A549 (cell line): ENCODE measurements at regions not wholly inside any gene's neighbourhood (a gene's known extent, or its start where the extent isn't known, plus 50 kb on each side); places are given as distances from the start of the nearest gene placed in this dataset.

Experiments used
- ATAC-seq, 2 experiments: fragments of 200-7000 bp in 1 of 2; fragments of >200 bp in 1 of 2; cut with Nextera tagmentation in 1 of 2; cut with Tn5 transposase in 1 of 2; 3 replicates each; pipeline versions ENCODE4 v1.8.0 to v1.9.1; 2018 to 2020; ENCODE audit warnings: mild to moderate bottlenecking in 1 of 2, moderate library complexity in 1 of 2
- CTCF ChIA-PET: fragments of 300-600 bp; sonication (Branson Sonifier 250); formaldehyde crosslinking; extraction: SDS; loops from one replicate; lab custom pipeline; 2021; ENCODE audit warnings: antibody characterized with exemption, inconsistent platforms; lab: Yijun Ruan, JAX
- POLR2A ChIA-PET: fragments of 350-600 bp; formaldehyde crosslinking; extraction: SDS; loops from one replicate; lab custom pipeline; 2021; ENCODE audit warnings: antibody characterized with exemption, inconsistent platforms; lab: Yijun Ruan, JAX
- DNase-seq, 2 experiments: peaks; one replicate each; pipeline versions ENCODE4 v3.0.0 to v3.0.0-alpha.2; 2011 to 2016; ENCODE audit warnings: low read depth in 1 of 2, low spot score in 1 of 2
- FAIRE-seq: peaks from 2 replicates; lab custom pipeline; 2011; peaks lifted over from hg19 to GRCh38; lab: Jason Lieb, UNC
- H3K27ac ChIP-seq, 2 experiments: fragments of >200 bp; sonication (Bioruptor Twin); formaldehyde crosslinking; 3 replicates each; pipeline ENCODE4 v1.5.1; 2016 to 2017
- H3K4me1 ChIP-seq: fragments of >200 bp; sonication (Bioruptor Twin); formaldehyde crosslinking; 3 replicates; pipeline ENCODE4 v1.6.1; 2016
- H3K4me2 ChIP-seq: fragments of >200 bp; sonication (Bioruptor Twin); formaldehyde crosslinking; 3 replicates; pipeline ENCODE4 v1.6.1; 2016
- H3K4me3 ChIP-seq: fragments of >200 bp; sonication (Bioruptor Twin); formaldehyde crosslinking; 3 replicates; pipeline ENCODE4 v1.5.1; 2016
- H3K9me3 ChIP-seq: fragments of >200 bp; sonication (Bioruptor Twin); formaldehyde crosslinking; 3 replicates; pipeline ENCODE4 v1.6.1; 2016
- BCL3 ChIP-seq: fragments of >200 bp; sonication (Bioruptor Twin); formaldehyde crosslinking; IDR thresholded peaks from 3 replicates; pipeline ENCODE4 v1.6.1; 2016
- EHF ChIP-seq: fragments of 250-450 bp; sonication (Bioruptor Pico); IDR thresholded peaks from 2 replicates; pipeline ENCODE4 v1.5.0; 2020; ENCODE audit warnings: mild to moderate bottlenecking
- EP300 ChIP-seq, 2 experiments: fragments of >200 bp; sonication (Bioruptor Twin); formaldehyde crosslinking; IDR thresholded peaks; 2 replicates in 1 of 2; 3 replicates in 1 of 2; pipeline ENCODE4 v1.6.1; 2016 to 2017
- FOXS1 ChIP-seq: fragments of 250-450 bp; sonication (Bioruptor Pico); IDR thresholded peaks from 2 replicates; pipeline ENCODE4 v1.5.0; 2020; ENCODE audit warnings: mild to moderate bottlenecking, moderate library complexity
- HMGXB4 ChIP-seq: fragments of 250-450 bp; sonication (Bioruptor Pico); IDR thresholded peaks from 2 replicates; pipeline ENCODE4 v1.5.0; 2021; ENCODE audit warnings: mild to moderate bottlenecking, moderate library complexity, borderline replicate concordance
- HOXB13 ChIP-seq: fragments of 250-450 bp; sonication (Bioruptor Pico); IDR thresholded peaks from 2 replicates; pipeline ENCODE4 v1.5.0; 2020; ENCODE audit warnings: low read depth, mild to moderate bottlenecking, moderate library complexity
- JUN ChIP-seq, 2 experiments: fragments of >200 bp; sonication (Bioruptor Twin); formaldehyde crosslinking; IDR thresholded peaks; 2 replicates in 1 of 2; 3 replicates in 1 of 2; pipeline ENCODE4 v1.6.1; 2016 to 2017
- NFE2L2 ChIP-seq: fragments of 150-350 bp; conservative IDR thresholded peaks from 2 replicates; pipeline ENCODE4 v1.6.1; 2014; ENCODE audit warnings: low read length
- RCOR1 ChIP-seq: fragments of 150-350 bp; IDR thresholded peaks from 2 replicates; pipeline ENCODE4 v1.6.1; 2014; ENCODE audit warnings: antibody characterized with exemption, low read length, low read depth
- REST ChIP-seq: fragments of 200-600 bp; sonication (generic); IDR thresholded peaks from 2 replicates; pipeline ENCODE4 v1.6.1; 2016; ENCODE audit warnings: antibody characterized with exemption, mild to moderate bottlenecking, moderate library complexity
- SMC3 ChIP-seq: fragments of >200 bp; sonication (Bioruptor Twin); formaldehyde crosslinking; IDR thresholded peaks from 3 replicates; pipeline ENCODE4 v1.6.1; 2018; ENCODE audit warnings: inconsistent platforms
- ZFP36 ChIP-seq: fragments of 450-650 bp; IDR thresholded peaks from 2 replicates; pipeline ENCODE4 v1.6.1; 2014; ENCODE audit warnings: borderline replicate concordance; ENCODE audit not compliant: partially characterized antibody
- ZNF302 ChIP-seq: fragments of 250-450 bp; sonication (Bioruptor Pico); IDR thresholded peaks from 2 replicates; pipeline ENCODE4 v1.9.0; 2021; ENCODE audit warnings: inconsistent platforms, mild to moderate bottlenecking, moderate library complexity
- WGBS: methylation state at CpG from one replicate; pipeline ENCODE4 v1.1.6; 2017; ENCODE audit errors: missing lambda C conversion rate; 5-methylcytosine and 5-hydroxymethylcytosine counted together

GRCh38 chr21:29416268-29416667, 117.5 kb downstream of the BACH1 start:
- CTCF ChIA-PET, result no interaction called here
- no peak for ATAC-seq
- WGBS, result 60% methylated on average over 4 of the region's 4 CpGs
- H3K9me3 ChIP-seq, result no peaks in the 10 kb centered on the region
- TF ChIP-seq EHF (CRISPR knock-in tag), result no peak
- no peak for TF ChIP-seq ZFP36
- TF ChIP-seq SMC3, result no peak
- TF ChIP-seq FOXS1 (CRISPR knock-in tag), result no peak
- TF ChIP-seq, all 56 proteins: peak for 0
- Histone ChIP-seq H3K4me3 (no peak overlapping the region), H3K4me2 (no peak overlapping the region), H3K27ac (no peak overlapping the region), H3K4me1 (no peaks in the 10 kb centered on the region)
- POLR2A ChIA-PET, result no interaction called here
- no peak for FAIRE-seq
- DNase-seq, result no peak

- Histone ChIP-seq H3K27ac (no peak overlapping the region), H3K4me1 (no peaks in the 10 kb centered on the region), H3K9me3 (no peaks in the 10 kb centered on the region), H3K4me2 (no peak overlapping the region), H3K4me3 (no peak overlapping the region)
- ATAC-seq (no peak), FAIRE-seq (no peak)
- CTCF ChIA-PET, result no interaction called here
- TF ChIP-seq HOXB13 (CRISPR knock-in tag) (no peak), ZNF302 (CRISPR knock-in tag) (no peak), REST (no peak), EP300 (IDR thresholded peaks at IDR 0.05) (no peak), BCL3 (no peak), JUN (IDR thresholded peaks at IDR 0.05) (no peak)
- TF ChIP-seq, all 56 proteins: peak for 0
- DNase-seq, result no peak
- 42% methylated on average over 2 of the region's 2 CpGs for WGBS
- POLR2A ChIA-PET, result no interaction called here
Observed at GRCh38 chr21:29418813-29419212, 120.1 kb downstream of the BACH1 start.

GRCh38 chr21:29419422-29419821, 120.7 kb downstream of the BACH1 start:
- ATAC-seq (no peak), FAIRE-seq (no peak), DNase-seq (no peak)
- CTCF ChIA-PET, result no interaction called here
- H3K4me3 ChIP-seq, result no peak overlapping the region
- H3K27ac ChIP-seq, result no peak overlapping the region
- no peak overlapping the region for H3K4me2 ChIP-seq
- POLR2A ChIA-PET, result no interaction called here
- WGBS, result 88% methylated on average over 1 of the region's 1 CpG
- no peak for TF ChIP-seq ZFP36
- TF ChIP-seq NFE2L2, result no peak
- TF ChIP-seq RCOR1, result no peak
- no peak for TF ChIP-seq BCL3
- no peak for TF ChIP-seq HMGXB4 (CRISPR knock-in tag)
- no peaks in the 10 kb centered on the region for H3K4me1 ChIP-seq
- H3K9me3 ChIP-seq, result no peaks in the 10 kb centered on the region
